HL-60 (cell line): ENCODE measurements at regions not wholly inside any gene's neighbourhood (a gene's known extent, or its start where the extent isn't known, plus 50 kb on each side); places are given as distances from the start of the nearest gene placed in this dataset.

Experiments used
- DNase-seq, 2 experiments: peaks; one replicate each; pipeline ENCODE4 v3.0.0-alpha.2; 2010 to 2020; ENCODE audit warnings: low read depth in 1 of 2, low spot score in 1 of 2
- H3K27ac ChIP-seq: fragments of 250-450 bp; sonication (Bioruptor Pico); replicated peaks from 2 replicates; pipeline ENCODE4 v1.5.1; 2020; ENCODE audit warnings: mild to moderate bottlenecking, moderate library complexity
- H3K27me3 ChIP-seq: fragments of 250-450 bp; sonication (Bioruptor Pico); 2 replicates; pipeline ENCODE4 v1.5.1; 2021; ENCODE audit warnings: mild to moderate bottlenecking, moderate library complexity; ENCODE audit not compliant: insufficient read depth, poor library complexity, severe bottlenecking
- H3K4me3 ChIP-seq: replicated peaks from 2 replicates; pipeline ENCODE4 v1.5.1; 2011; ENCODE audit warnings: mild to moderate bottlenecking, control low read depth, low read length; ENCODE audit not compliant: insufficient read depth
- CTCF ChIP-seq: IDR thresholded peaks from one replicate; pipeline ENCODE4 v1.5.1; 2011; ENCODE audit warnings: low read length, control low read depth, inconsistent platforms; ENCODE audit not compliant: insufficient read depth
- GABPA ChIP-seq: IDR thresholded peaks from 2 replicates; pipeline ENCODE4 v1.6.1; 2012; ENCODE audit warnings: low read depth
- POLR2AphosphoS5 ChIP-seq: IDR thresholded peaks from 2 replicates; pipeline ENCODE4 v1.6.1; 2012; ENCODE audit warnings: low read depth
- REST ChIP-seq: IDR thresholded peaks from 2 replicates; pipeline ENCODE4 v1.6.1; 2012; ENCODE audit warnings: low read depth; ENCODE audit not compliant: insufficient replicate concordance
- SPI1 ChIP-seq: IDR thresholded peaks from 2 replicates; pipeline ENCODE4 v1.6.1; 2012; ENCODE audit warnings: low read depth, mild to moderate bottlenecking, borderline replicate concordance

GRCh38 chr10:56507033-56507432, 146.0 kb upstream of the ZWINT start:
- no peak overlapping the region for H3K27ac ChIP-seq
- no peaks in the 10 kb centered on the region for H3K27me3 ChIP-seq
- DNase-seq, result no peak
- TF ChIP-seq SPI1, result no peak
- no peak for TF ChIP-seq CTCF
- no peak for TF ChIP-seq REST
- no peak for TF ChIP-seq GABPA
- no peak for TF ChIP-seq POLR2AphosphoS5
- no peak overlapping the region for H3K4me3 ChIP-seq

GRCh38 chr10:56505555-56505954, 144.5 kb upstream of the ZWINT start:
- no peak overlapping the region for H3K27ac ChIP-seq
- H3K4me3 ChIP-seq, result no peak overlapping the region
- no peak for DNase-seq
- TF ChIP-seq REST (no peak), CTCF (no peak), POLR2AphosphoS5 (no peak), SPI1 (no peak), GABPA (no peak)
- H3K27me3 ChIP-seq, result no peaks in the 10 kb centered on the region

GRCh38 chr10:56496186-56496486, 135.1 kb upstream of the ZWINT start:
- no peaks in the 10 kb centered on the region for H3K27me3 ChIP-seq
- no peak overlapping the region for H3K4me3 ChIP-seq
- TF ChIP-seq POLR2AphosphoS5, result no peak
- TF ChIP-seq CTCF, result no peak
- TF ChIP-seq SPI1, result no peak
- TF ChIP-seq REST, result no peak
- no peak for TF ChIP-seq GABPA
- no peak for DNase-seq
- H3K27ac ChIP-seq, result no peak overlapping the region
